HG02973 (cell line): ENCODE measurements at regions not wholly inside any gene's neighbourhood (a gene's known extent, or its start where the extent isn't known, plus 50 kb on each side); places are given as distances from the start of the nearest gene placed in this dataset.
"Not testable (repeated sequence)": the region's sequence is repeated elsewhere in the genome, so short reads cannot be mapped to it uniquely, and the experiment has no call there.

ENCODE experiments used
- ATAC-seq: cut with Tn5 transposase; IDR thresholded peaks from one replicate; pipeline ENCODE4 v1.9.1; 2021; ENCODE audit warnings: moderate library complexity; ENCODE audit not compliant: unreplicated experiment

DNA sequence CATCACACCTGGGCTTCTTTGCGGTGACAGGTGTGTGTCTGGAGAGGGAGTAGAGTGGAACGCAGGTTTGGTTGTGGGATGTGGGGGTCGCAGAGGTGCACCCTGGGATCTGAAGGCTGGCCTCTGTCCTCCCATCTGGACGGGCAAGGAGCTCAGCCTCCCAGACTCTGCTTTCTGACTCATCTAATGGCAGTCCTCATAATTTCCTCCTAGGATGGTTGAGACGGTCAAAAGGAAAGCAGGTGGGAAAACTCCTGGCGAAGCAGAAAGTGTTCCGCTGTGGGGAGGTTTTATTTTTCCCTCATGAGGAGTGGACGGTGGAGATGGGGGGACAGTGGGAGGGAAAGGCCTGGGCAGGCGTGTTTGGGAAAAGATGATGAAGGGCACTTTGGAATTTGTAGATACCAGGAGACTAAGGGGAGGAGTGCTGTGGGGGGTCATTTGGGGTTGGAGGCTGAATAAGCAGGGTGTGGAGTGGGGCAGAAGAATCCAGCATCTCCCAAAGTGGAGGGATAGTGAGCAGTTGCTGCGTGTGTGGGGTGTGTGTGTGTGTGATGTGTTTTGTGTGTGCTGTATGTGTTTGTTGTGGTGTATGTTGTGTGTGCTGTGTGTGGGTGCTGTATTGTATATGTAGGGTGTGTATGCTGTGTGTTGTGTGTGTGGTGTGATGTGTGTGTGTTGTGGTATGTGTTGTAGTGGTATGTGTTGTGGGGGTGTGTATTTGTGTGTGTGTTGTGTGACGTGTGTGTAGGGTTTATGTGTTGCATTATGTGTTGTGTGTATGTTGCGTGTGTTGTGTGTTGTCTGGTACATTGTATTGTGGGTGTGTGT is 97.2 kb upstream of the PODXL start:
- no peak for ATAC-seq

DNA sequence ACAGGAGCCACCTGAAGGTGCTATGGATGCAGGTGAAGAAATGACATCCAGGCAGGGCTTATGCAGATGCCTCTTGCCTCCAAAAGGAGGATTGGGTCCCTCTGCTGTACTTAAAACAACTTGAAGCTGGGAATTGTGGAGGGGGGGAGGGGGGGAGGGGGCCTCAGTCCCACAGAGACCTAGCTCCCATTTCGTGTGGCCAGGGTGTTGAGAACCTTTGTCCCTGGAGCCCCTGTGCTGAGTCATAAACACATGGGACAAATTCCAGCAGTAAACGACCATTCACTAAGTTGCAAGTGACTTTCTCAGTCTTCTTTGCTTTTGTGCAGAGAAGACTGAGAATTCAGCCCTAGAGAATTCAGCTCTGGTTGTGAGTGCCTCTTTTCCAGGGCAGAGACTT is 96.5 kb upstream of the PODXL start:
- no peak for ATAC-seq

DNA sequence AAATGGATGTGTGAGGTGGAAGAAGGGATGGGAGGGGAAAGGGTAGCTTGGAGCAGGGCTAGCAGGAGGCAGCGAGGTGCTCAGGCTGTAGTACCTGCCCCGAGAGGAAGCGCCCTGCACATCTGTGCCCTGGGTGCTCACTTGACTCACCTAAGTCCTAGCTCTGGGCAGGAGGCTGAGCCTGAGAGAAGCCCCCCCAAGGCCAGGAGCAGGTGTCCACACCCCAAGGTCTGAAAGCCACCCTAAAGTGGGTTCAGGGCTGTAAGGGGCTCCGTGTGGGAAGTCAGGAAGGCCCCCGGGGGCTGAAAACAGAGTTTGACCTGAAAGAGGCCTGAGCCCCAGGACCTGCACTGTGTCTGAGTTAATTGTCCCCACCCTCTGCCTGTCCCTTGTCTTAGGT is 95.8 kb upstream of the PODXL start:
- no peak for ATAC-seq

DNA sequence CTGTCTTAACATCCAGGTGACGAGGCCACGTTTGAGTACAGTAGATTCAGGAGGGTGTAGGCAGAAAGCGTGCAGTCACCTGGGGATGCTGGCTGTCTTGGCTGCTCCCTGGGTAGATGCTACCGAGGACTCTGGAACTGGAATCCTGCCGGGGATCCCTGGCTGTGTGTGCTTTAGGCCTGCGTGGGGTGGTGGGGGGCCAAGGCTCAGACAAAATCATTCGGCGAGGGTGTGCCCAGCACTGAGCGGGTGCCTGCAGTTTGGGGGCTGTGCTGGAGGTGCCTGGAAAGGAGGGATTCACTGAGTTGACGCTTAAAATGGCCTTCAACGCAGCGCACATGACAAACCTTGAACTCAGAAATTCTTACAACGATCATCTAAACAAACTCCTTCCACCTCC is 93.5 kb upstream of the PODXL start:
- no peak for ATAC-seq

DNA sequence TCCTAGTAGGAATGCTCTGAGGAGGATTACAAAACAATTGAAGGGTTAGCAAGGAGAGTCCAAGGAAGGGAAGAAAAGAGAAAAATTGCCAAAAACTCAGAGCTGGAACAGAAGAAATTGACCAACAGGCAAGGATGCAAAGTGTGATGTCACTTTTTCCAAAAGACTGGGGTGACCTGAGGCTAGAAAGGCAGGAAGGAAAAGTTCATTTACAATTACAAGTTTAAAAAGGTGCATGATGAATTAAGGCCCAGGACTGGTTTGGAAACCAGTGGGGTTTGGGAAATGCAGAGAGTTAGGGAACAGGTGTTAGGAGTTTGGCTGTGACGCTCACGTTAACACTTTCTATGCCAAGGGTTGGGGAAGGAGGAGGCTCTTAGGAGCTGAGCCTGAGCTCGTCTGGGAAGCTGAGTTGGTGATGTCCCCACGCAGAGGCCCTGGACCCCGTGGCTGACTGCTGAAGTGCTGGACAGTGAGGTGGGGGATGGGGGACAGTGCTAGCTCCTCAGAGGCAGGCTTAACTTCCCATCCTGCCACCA is 92.6 kb upstream of the PODXL start:
- no peak for ATAC-seq

GRCh38 chr7:131648491-131648890 is 92.1 kb upstream of the PODXL start:
- no peak for ATAC-seq

DNA sequence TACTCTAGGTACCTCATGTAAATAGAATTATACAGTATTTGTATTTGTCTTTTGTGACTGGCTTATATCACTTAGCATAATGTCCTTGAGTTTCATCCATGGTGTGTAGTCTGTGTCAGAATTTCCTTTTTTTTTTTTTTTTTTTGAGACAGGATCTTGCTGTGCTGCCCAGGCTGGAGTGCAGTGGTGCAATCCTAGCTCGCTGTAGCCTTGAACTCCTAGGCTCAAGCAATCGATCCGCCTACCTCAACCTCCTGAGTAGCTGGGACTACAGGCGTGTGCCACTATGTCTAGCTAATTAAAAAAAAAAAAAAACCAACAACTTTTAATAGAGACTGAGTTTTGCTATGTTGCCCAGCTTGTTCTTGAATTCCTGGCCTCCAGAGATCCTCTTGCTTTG is 89.8 kb upstream of the PODXL start:
- ATAC-seq = no peak

DNA sequence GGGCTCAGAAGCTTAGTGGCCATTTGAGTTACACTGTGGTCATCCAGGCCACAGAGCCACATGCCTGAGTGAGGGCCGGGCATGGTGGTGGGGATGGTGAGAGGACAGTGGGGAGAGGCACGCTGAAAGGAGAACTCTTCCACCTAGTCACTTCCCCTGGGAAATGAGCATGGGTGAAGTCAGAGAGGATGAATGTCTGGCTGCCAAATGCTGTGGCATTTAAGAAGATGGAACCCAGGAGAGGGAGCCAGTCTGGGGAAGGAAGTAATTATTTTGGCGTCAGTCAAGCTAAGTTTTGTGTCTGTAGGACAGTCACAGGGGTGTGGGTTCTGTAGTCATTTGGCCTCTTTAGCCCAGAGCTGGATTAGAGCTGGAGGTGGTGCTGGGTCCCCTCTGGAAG is 86.0 kb upstream of the PODXL start:
- ATAC-seq = no peak

- no peak for ATAC-seq
Observed at GRCh38 chr7:131640686-131641085, 84.3 kb upstream of the PODXL start.

DNA sequence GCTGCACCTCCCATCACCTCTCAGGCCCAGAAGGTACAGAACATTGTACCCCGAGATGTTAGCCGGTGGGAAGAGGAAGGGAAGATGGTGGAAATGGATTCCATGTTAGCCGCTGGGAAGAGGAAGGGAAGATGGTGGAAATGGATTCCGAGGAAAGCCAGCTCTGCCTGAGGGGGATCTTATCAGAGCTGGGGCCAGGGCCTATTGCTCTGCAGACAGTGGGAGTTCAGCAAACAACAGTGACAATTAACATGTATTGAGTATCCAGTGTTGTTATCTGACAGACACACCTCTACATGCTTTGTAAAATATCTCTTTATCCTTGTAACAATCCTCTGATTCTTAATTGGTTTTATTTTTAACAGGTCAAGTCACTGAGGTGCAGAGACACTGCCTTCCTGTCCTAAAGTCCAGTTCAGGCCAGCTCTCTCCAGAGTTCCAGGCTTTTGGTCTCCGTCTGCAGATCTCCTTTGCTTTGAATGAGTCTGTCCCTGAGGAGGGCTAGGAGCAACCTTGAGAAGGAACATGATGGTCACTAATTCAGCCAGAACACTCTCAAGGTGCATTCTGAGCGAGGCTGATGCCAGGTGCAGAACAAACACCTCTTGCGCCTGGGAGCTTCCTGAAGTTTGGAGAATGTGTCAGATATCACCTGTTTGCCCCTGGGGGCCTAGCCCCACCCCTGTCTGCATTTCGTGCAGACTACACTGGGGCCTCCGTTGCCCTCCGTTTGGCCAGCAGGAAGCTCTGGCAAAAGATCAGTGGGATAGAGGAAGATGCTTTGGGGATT is 82.4 kb upstream of the PODXL start:
- ATAC-seq = no peak

DNA sequence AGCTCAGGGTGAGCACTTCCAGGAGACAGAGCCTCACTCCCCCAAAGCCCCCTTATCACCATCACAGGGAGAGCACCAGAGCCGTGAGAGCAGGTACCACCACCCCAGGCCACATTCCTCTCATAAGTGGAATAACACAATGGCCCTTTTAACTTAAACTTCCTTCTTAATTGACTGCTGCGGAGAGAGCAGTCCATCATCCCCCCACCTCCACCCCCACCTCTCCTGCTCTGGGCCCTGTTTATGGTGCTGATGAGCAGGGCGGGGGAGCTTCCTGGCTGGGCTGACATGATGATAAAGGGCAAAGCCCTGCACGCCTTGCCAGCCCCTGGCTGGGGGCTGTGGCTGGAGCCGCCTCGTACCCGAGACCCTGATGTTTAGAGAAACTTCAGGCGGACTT is 81.4 kb upstream of the PODXL start:
- no peak for ATAC-seq

GRCh38 chr7:131636092-131636491 is 79.7 kb upstream of the PODXL start:
- ATAC-seq = no peak

- ATAC-seq = not testable (repeated sequence)
Observed at GRCh38 chr7:131634197-131634596, 77.8 kb upstream of the PODXL start.

GRCh38 chr7:131633342-131633843 is 77.0 kb upstream of the PODXL start:
- no peak for ATAC-seq

- ATAC-seq = no peak
Observed at GRCh38 chr7:131630427-131630826, 74.0 kb upstream of the PODXL start.

DNA sequence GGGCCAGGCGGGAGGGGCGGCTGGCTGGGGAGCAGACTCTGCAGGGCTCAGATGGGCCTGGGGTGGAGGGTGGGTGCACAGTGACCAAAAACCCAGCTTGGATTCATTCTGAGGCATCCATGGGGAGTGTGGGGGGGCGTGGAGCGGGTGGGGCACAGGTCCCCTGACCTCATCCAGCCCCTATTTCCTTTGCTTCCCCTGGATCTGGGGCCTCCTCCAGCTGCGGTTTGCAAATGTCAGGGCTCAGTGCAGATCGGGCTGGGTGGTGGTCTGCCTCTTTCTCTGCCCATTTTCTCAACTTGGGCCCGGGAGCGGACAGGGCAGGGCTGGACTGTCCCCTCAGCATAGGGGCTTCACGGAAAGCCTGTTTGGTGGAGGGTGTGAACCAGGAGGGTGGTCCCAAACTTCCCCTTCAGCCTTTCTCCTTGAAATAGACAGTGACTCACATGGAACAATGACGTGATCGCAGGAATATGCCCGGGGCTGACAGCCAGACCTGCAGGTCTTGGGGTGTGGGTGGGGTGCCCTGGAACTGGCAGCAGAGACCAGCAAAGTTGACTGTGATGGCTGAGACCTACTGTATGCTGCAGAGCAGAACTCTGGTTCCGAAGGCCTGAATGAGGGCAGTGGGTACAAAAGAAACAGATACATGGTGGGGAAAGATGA is 72.9 kb upstream of the PODXL start:
- no peak for ATAC-seq

DNA sequence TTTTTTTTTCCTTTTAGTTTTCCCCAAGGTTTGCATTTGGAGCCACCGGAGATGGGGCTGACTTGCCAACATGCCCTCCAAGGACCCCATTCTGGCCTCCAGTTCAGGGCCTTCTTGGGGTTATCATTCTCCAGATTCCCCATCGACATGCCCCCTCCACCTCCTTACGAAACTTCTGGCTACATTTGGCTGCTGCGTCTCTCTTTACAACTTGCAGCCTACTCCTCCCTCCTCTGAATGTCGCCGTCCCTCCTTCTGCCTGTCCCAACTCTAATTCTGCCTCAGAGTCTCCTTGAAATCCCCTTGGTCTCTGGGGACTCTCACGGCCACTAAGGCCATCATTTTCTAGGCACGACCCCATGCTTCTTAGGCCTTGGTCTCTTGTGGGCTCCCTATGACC is 72.2 kb upstream of the PODXL start:
- ATAC-seq = no peak

DNA sequence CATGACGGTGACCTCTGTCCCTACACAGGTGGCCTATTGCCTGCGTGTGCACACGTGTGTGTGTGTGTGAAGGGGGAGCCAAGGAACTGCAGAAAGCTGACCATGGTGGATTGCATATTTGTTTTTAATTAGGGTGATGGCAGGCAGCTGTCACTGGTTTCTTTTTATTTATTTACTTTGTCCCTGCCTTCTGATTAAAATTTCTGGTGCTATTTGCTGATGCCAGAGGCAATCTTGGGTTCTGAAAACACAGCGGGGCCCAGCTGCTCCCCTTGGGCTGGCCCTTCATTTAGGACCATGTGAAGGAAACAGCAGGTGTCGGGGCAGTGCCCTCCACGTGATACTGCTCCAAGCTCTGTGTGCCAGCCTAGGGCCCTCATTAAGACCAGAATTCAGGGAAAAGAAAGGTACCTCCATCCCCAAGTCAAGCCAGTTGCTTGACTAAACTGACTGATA is 71.3 kb upstream of the PODXL start:
- ATAC-seq = no peak

- no peak for ATAC-seq
Observed at GRCh38 chr7:131626643-131627042, 70.2 kb upstream of the PODXL start.

GRCh38 chr7:131625817-131626372 is 69.5 kb upstream of the PODXL start:
- ATAC-seq = no peak

- not testable (repeated sequence) for ATAC-seq
Observed at GRCh38 chr7:131625345-131625744, 68.9 kb upstream of the PODXL start.
